ENCODE measurements at regions not wholly inside any gene's neighbourhood (a gene's known extent, or its start where the extent isn't known, plus 50 kb on each side); places are given as distances from the start of the nearest gene placed in this dataset.

GRCh38 chr2:223696719-223697118, 94.6 kb upstream of the SCG2 start:
- TF ChIP-seq MAX (IDR thresholded peaks at IDR 0.05) (no peak), RAD21 (IDR thresholded peaks at IDR 0.05; ENCODE audit: low read depth) (no peak), CREB1 (IDR thresholded peaks at IDR 0.05; ENCODE audit: low read depth) (no peak), USF1 (IDR thresholded peaks at IDR 0.05) (no peak), EGR1 (IDR thresholded peaks at IDR 0.05) (no peak), ZBTB7A (IDR thresholded peaks at IDR 0.05; ENCODE audit: low read depth) (no peak), TAF1 (IDR thresholded peaks at IDR 0.05; ENCODE audit: low read depth) (no peak), FOXM1 (IDR thresholded peaks at IDR 0.05; ENCODE audit: borderline replicate concordance, low read depth) (no peak), YY1 (IDR thresholded peaks at IDR 0.05; ENCODE audit: low read depth) (no peak), TEAD4 (IDR thresholded peaks at IDR 0.05) (no peak), TCF12 (IDR thresholded peaks at IDR 0.05; ENCODE audit: low read depth) (no peak), CEBPB (IDR thresholded peaks at IDR 0.05) (no peak), NFIC (IDR thresholded peaks at IDR 0.05) (no peak), EP300 (IDR thresholded peaks at IDR 0.05; ENCODE audit: borderline replicate concordance) (no peak), REST (IDR thresholded peaks at IDR 0.05; ENCODE audit: low read depth) (no peak)

- TF ChIP-seq NFIC (IDR thresholded peaks at IDR 0.05) (no peak), RAD21 (IDR thresholded peaks at IDR 0.05; ENCODE audit: low read depth) (peak; percentile 72), TEAD4 (IDR thresholded peaks at IDR 0.05) (no peak), USF1 (IDR thresholded peaks at IDR 0.05) (no peak), TCF12 (IDR thresholded peaks at IDR 0.05; ENCODE audit: low read depth) (no peak), CEBPB (IDR thresholded peaks at IDR 0.05) (no peak)
Measured at GRCh38 chr2:223692191-223692947, 90.2 kb upstream of the SCG2 start.

GRCh38 chr2:223688094-223688835, 86.1 kb upstream of the SCG2 start:
- TF ChIP-seq TAF1 (IDR thresholded peaks at IDR 0.05; ENCODE audit: low read depth) (no peak), TCF12 (IDR thresholded peaks at IDR 0.05; ENCODE audit: low read depth) (no peak), ZBTB7A (IDR thresholded peaks at IDR 0.05; ENCODE audit: low read depth) (no peak), TEAD4 (IDR thresholded peaks at IDR 0.05) (no peak), EP300 (IDR thresholded peaks at IDR 0.05; ENCODE audit: borderline replicate concordance) (no peak), NFIC (IDR thresholded peaks at IDR 0.05) (no peak), MAX (IDR thresholded peaks at IDR 0.05) (no peak), CREB1 (IDR thresholded peaks at IDR 0.05; ENCODE audit: low read depth) (no peak)

- TF ChIP-seq ZBTB7A (IDR thresholded peaks at IDR 0.05; ENCODE audit: low read depth) (no peak), EGR1 (IDR thresholded peaks at IDR 0.05) (no peak), TEAD4 (IDR thresholded peaks at IDR 0.05) (no peak), USF1 (IDR thresholded peaks at IDR 0.05) (no peak), FOXM1 (IDR thresholded peaks at IDR 0.05; ENCODE audit: borderline replicate concordance, low read depth) (no peak), TCF12 (IDR thresholded peaks at IDR 0.05; ENCODE audit: low read depth) (no peak), RAD21 (IDR thresholded peaks at IDR 0.05; ENCODE audit: low read depth) (no peak), NFIC (IDR thresholded peaks at IDR 0.05) (no peak), CEBPB (IDR thresholded peaks at IDR 0.05) (no peak), MAX (IDR thresholded peaks at IDR 0.05) (no peak), EP300 (IDR thresholded peaks at IDR 0.05; ENCODE audit: borderline replicate concordance) (no peak), REST (IDR thresholded peaks at IDR 0.05; ENCODE audit: low read depth) (no peak), YY1 (IDR thresholded peaks at IDR 0.05; ENCODE audit: low read depth) (no peak), TAF1 (IDR thresholded peaks at IDR 0.05; ENCODE audit: low read depth) (no peak), CREB1 (IDR thresholded peaks at IDR 0.05; ENCODE audit: low read depth) (no peak)
Measured at GRCh38 chr2:223681125-223681524, 79.0 kb upstream of the SCG2 start.

All from Ishikawa (cell line).